A549 (cell line): ENCODE measurements at regions not wholly inside any gene's neighbourhood (a gene's known extent, or its start where the extent isn't known, plus 50 kb on each side); places are given as distances from the start of the nearest gene placed in this dataset.

Source experiments
- ATAC-seq, 2 experiments: fragments of 200-7000 bp in 1 of 2; fragments of >200 bp in 1 of 2; cut with Nextera tagmentation in 1 of 2; cut with Tn5 transposase in 1 of 2; 3 replicates each; pipeline versions ENCODE4 v1.8.0 to v1.9.1; 2018 to 2020; ENCODE audit warnings: mild to moderate bottlenecking in 1 of 2, moderate library complexity in 1 of 2
- CTCF ChIA-PET: fragments of 300-600 bp; sonication (Branson Sonifier 250); formaldehyde crosslinking; extraction: SDS; loops from one replicate; lab custom pipeline; 2021; ENCODE audit warnings: antibody characterized with exemption, inconsistent platforms; lab: Yijun Ruan, JAX
- POLR2A ChIA-PET: fragments of 350-600 bp; formaldehyde crosslinking; extraction: SDS; loops from one replicate; lab custom pipeline; 2021; ENCODE audit warnings: antibody characterized with exemption, inconsistent platforms; lab: Yijun Ruan, JAX
- DNase-seq, 2 experiments: peaks; one replicate each; pipeline versions ENCODE4 v3.0.0 to v3.0.0-alpha.2; 2011 to 2016; ENCODE audit warnings: low read depth in 1 of 2, low spot score in 1 of 2
- FAIRE-seq: peaks from 2 replicates; lab custom pipeline; 2011; peaks lifted over from hg19 to GRCh38; lab: Jason Lieb, UNC
- H3K27ac ChIP-seq, 2 experiments: fragments of >200 bp; sonication (Bioruptor Twin); formaldehyde crosslinking; 3 replicates each; pipeline ENCODE4 v1.5.1; 2016 to 2017
- H3K4me1 ChIP-seq: fragments of >200 bp; sonication (Bioruptor Twin); formaldehyde crosslinking; 3 replicates; pipeline ENCODE4 v1.6.1; 2016
- H3K4me2 ChIP-seq: fragments of >200 bp; sonication (Bioruptor Twin); formaldehyde crosslinking; 3 replicates; pipeline ENCODE4 v1.6.1; 2016
- H3K4me3 ChIP-seq: fragments of >200 bp; sonication (Bioruptor Twin); formaldehyde crosslinking; 3 replicates; pipeline ENCODE4 v1.5.1; 2016
- H3K9me3 ChIP-seq: fragments of >200 bp; sonication (Bioruptor Twin); formaldehyde crosslinking; 3 replicates; pipeline ENCODE4 v1.6.1; 2016
- ATOH8 ChIP-seq: fragments of 250-450 bp; sonication (Bioruptor Pico); IDR thresholded peaks from 2 replicates; pipeline ENCODE4 v1.5.0; 2020; ENCODE audit warnings: low read depth, mild to moderate bottlenecking, moderate library complexity
- CEBPB ChIP-seq, 2 experiments: fragments of >200 bp in 1 of 2; sonication (Bioruptor Twin) in 1 of 2; formaldehyde crosslinking in 1 of 2; IDR thresholded peaks; 2 replicates each; pipeline ENCODE4 v1.6.1; 2012 to 2016
- CTCF ChIP-seq: fragments of >200 bp; sonication (Bioruptor Twin); formaldehyde crosslinking; IDR thresholded peaks from 3 replicates; pipeline ENCODE4 v1.5.1; 2016
- EHMT2 ChIP-seq: fragments of 200-600 bp; sonication (generic); IDR thresholded peaks from 2 replicates; pipeline ENCODE4 v1.6.1; 2016; ENCODE audit warnings: antibody characterized with exemption, low read depth, mild to moderate bottlenecking, moderate library complexity
- ELK1 ChIP-seq: fragments of 150-350 bp; IDR thresholded peaks from 2 replicates; pipeline ENCODE4 v1.6.1; 2014; ENCODE audit warnings: low read depth, mild to moderate bottlenecking, low read length
- HOXA7 ChIP-seq: fragments of 250-450 bp; sonication (Bioruptor Pico); IDR thresholded peaks from 2 replicates; pipeline ENCODE4 v1.5.0; 2020; ENCODE audit warnings: mild to moderate bottlenecking, moderate library complexity
- HOXB13 ChIP-seq: fragments of 250-450 bp; sonication (Bioruptor Pico); IDR thresholded peaks from 2 replicates; pipeline ENCODE4 v1.5.0; 2020; ENCODE audit warnings: low read depth, mild to moderate bottlenecking, moderate library complexity
- MAX ChIP-seq: IDR thresholded peaks from 2 replicates; pipeline ENCODE4 v1.6.1; 2012
- MAZ ChIP-seq: fragments of 150-350 bp; IDR thresholded peaks from 2 replicates; pipeline ENCODE4 v1.6.1; 2014; ENCODE audit warnings: antibody characterized with exemption, low read depth, low read length, borderline replicate concordance
- NFE2L2 ChIP-seq: fragments of 150-350 bp; conservative IDR thresholded peaks from 2 replicates; pipeline ENCODE4 v1.6.1; 2014; ENCODE audit warnings: low read length
- NPAS2 ChIP-seq: fragments of 250-450 bp; sonication (Bioruptor Pico); IDR thresholded peaks from 2 replicates; pipeline ENCODE4 v1.8.0; 2022; ENCODE audit warnings: mild to moderate bottlenecking, moderate library complexity, borderline replicate concordance
- NR3C1 ChIP-seq: fragments of >200 bp; sonication (Bioruptor Twin); formaldehyde crosslinking; IDR thresholded peaks from 3 replicates; pipeline ENCODE4 v1.6.1; 2017
- TFCP2L1 ChIP-seq: fragments of 250-450 bp; sonication (Bioruptor Pico); IDR thresholded peaks from 2 replicates; pipeline ENCODE4 v1.5.0; 2021; ENCODE audit warnings: mild to moderate bottlenecking
- ZC3H11A ChIP-seq: fragments of 450-650 bp; IDR thresholded peaks from 2 replicates; pipeline ENCODE4 v1.6.1; 2014; ENCODE audit warnings: antibody characterized with exemption, mild to moderate bottlenecking
- ZNF302 ChIP-seq: fragments of 250-450 bp; sonication (Bioruptor Pico); IDR thresholded peaks from 2 replicates; pipeline ENCODE4 v1.9.0; 2021; ENCODE audit warnings: inconsistent platforms, mild to moderate bottlenecking, moderate library complexity
- ZSCAN20 ChIP-seq: fragments of 250-450 bp; sonication (Bioruptor Pico); IDR thresholded peaks from 2 replicates; pipeline ENCODE4 v1.8.0; 2022; ENCODE audit warnings: mild to moderate bottlenecking, moderate library complexity
- WGBS: methylation state at CpG from one replicate; pipeline ENCODE4 v1.1.6; 2017; ENCODE audit errors: missing lambda C conversion rate; 5-methylcytosine and 5-hydroxymethylcytosine counted together

- Histone ChIP-seq H3K4me1 (no peaks in the 10 kb centered on the region), H3K4me3 (no peak overlapping the region), H3K27ac (no peak overlapping the region), H3K9me3 (no peaks in the 10 kb centered on the region), H3K4me2 (no peak overlapping the region)
- no peak for ATAC-seq
- ChIA-PET CTCF (no interaction called here), POLR2A (no interaction called here)
- TF ChIP-seq CEBPB (IDR thresholded peaks at IDR 0.05) (no peak), NFE2L2 (no peak), ZSCAN20 (CRISPR knock-in tag) (no peak), CTCF (no peak), EHMT2 (no peak)
- no peak for DNase-seq
- FAIRE-seq: no peak
- WGBS: 86% methylated on average over 14 of the region's 14 CpGs
These were observed 255.4 kb downstream of the NKX6-1 start for GRCh38 chr4:84243685-84244084.

GRCh38 chr4:84239278-84239845 is 259.7 kb downstream of the NKX6-1 start:
- no peak for TF ChIP-seq ATOH8
- TF ChIP-seq, all 56 proteins: peak for 0
- ChIA-PET POLR2A (no interaction called here), CTCF (interaction anchor here (0.6 kb wide), 1 partner anchor 220 kb away, joined by 4 read pairs; no protein-coding TSS in a partner anchor)
- no peak for FAIRE-seq
- Histone ChIP-seq H3K4me3 (no peak overlapping the region), H3K27ac (no peak overlapping the region), H3K4me1 (no peaks in the 10 kb centered on the region), H3K4me2 (no peak overlapping the region), H3K9me3 (no peaks in the 10 kb centered on the region)
- whole genome bisulfite sequencing: 67% methylated on average over 4 of the region's 4 CpGs
- no peak for DNase-seq
- ATAC-seq: no peak

GRCh38 chr4:84238247-84239090 is 260.6 kb downstream of the NKX6-1 start:
- no peaks in the 10 kb centered on the region for H3K4me1 ChIP-seq
- no peaks in the 10 kb centered on the region for H3K9me3 ChIP-seq
- DNase-seq (no peak), FAIRE-seq (no peak), ATAC-seq (no peak)
- 52% methylated on average over 7 of the region's 7 CpGs for WGBS
- TF ChIP-seq ELK1 (no peak), HOXB13 (CRISPR knock-in tag) (no peak), NFE2L2 (no peak), NR3C1 (no peak), TFCP2L1 (CRISPR knock-in tag) (no peak), HOXA7 (CRISPR knock-in tag) (no peak), ZNF302 (CRISPR knock-in tag) (no peak), NPAS2 (no peak), MAX (no peak), MAZ (no peak), ZC3H11A (no peak)
- TF ChIP-seq, all 56 proteins: peak for 0
- POLR2A ChIA-PET: no interaction called here
- Histone ChIP-seq H3K4me2 (no peak overlapping the region), H3K27ac (no peak overlapping the region), H3K4me3 (no peak overlapping the region)
- CTCF ChIA-PET: interaction anchor here (0.6 kb wide), 1 partner anchor 221 kb away, joined by 4 read pairs; no protein-coding TSS in a partner anchor
